ENCODE measurements at regions not wholly inside any gene's neighbourhood (a gene's known extent, or its start where the extent isn't known, plus 50 kb on each side); places are given as distances from the start of the nearest gene placed in this dataset.

DNA sequence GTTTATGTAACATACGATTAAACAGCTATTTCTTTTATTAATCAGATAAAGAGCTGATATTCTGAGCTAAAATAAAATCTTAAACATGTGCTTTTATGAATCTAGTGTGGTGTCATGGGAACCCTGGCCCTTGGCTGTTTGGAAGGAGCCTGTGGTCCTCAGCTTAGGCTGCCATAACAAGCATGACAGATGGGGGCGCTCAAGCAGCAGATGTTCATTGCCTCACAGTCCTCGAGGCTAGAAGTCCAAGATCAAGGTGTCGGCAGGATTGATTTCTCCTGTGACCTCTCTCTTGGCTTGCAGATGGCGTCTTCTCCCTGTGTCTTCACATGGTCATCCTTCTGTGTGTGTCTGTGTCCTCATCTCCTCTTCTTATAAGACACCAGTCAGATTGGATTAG is 448.2 kb downstream of the GADD45G start:
- DNase-seq, result peak; percentile 40
- peak; percentile 25 for TF ChIP-seq CTCF (IDR thresholded peaks at IDR 0.05; ENCODE audit: partially characterized antibody, unreplicated experiment)
- H3K27me3 Mint-ChIP-seq (ENCODE audit: unreplicated experiment), result no peaks in the 10 kb centered on the region
- no peak overlapping the region for H3K27ac Mint-ChIP-seq (ENCODE audit: unreplicated experiment)
- H3K9me3 Mint-ChIP-seq (ENCODE audit: unreplicated experiment), result no peaks in the 10 kb centered on the region
- H3K4me3 Mint-ChIP-seq (ENCODE audit: unreplicated experiment), result no peak overlapping the region
- peaks cover 19% of the 10 kb centered on the region for H3K36me3 Mint-ChIP-seq (ENCODE audit: unreplicated experiment)
- H3K4me1 Mint-ChIP-seq (ENCODE audit: low read depth, unreplicated experiment), result peaks cover 2% of the 10 kb centered on the region

- no peak for TF ChIP-seq CTCF (IDR thresholded peaks at IDR 0.05; ENCODE audit: partially characterized antibody, unreplicated experiment)
- no peak for DNase-seq
- H3K4me1 Mint-ChIP-seq (ENCODE audit: low read depth, unreplicated experiment), result peaks cover 10% of the 10 kb centered on the region
- no peak overlapping the region for H3K27ac Mint-ChIP-seq (ENCODE audit: unreplicated experiment)
- peaks cover 10% of the 10 kb centered on the region for H3K36me3 Mint-ChIP-seq (ENCODE audit: unreplicated experiment)
- H3K4me3 Mint-ChIP-seq (ENCODE audit: unreplicated experiment), result no peak overlapping the region
- H3K27me3 Mint-ChIP-seq (ENCODE audit: unreplicated experiment), result peaks cover under 1% of the 10 kb centered on the region
- H3K9me3 Mint-ChIP-seq (ENCODE audit: unreplicated experiment), result no peaks in the 10 kb centered on the region
Observed at GRCh38 chr9:90054810-90055209, 450.0 kb downstream of the GADD45G start.

DNA sequence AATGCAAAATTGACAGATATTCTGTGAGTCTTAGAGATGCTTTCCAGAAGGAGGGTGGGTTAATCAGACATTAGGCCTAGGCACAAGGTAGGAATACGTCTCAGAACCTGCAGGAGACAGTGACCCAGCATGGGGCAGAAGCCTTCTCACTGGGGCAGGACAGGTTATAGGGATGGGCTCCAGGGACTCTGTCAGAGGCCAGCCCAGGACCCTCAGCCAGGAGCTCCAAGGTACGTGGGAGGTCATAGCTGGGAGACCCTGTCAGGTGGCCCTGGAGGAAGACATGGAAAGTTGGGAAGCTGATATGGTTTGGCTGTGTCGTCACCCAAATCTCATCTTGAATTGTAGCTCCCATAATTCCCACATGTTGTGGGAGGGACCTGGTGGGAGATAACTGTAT is 450.4 kb downstream of the GADD45G start:
- H3K27me3 Mint-ChIP-seq (ENCODE audit: unreplicated experiment), result peaks cover 1% of the 10 kb centered on the region
- no peak overlapping the region for H3K27ac Mint-ChIP-seq (ENCODE audit: unreplicated experiment)
- no peaks in the 10 kb centered on the region for H3K9me3 Mint-ChIP-seq (ENCODE audit: unreplicated experiment)
- TF ChIP-seq CTCF (IDR thresholded peaks at IDR 0.05; ENCODE audit: partially characterized antibody, unreplicated experiment), result no peak
- peaks cover 10% of the 10 kb centered on the region for H3K36me3 Mint-ChIP-seq (ENCODE audit: unreplicated experiment)
- no peak for DNase-seq
- H3K4me3 Mint-ChIP-seq (ENCODE audit: unreplicated experiment), result no peak overlapping the region
- peaks cover 10% of the 10 kb centered on the region for H3K4me1 Mint-ChIP-seq (ENCODE audit: low read depth, unreplicated experiment)

DNA sequence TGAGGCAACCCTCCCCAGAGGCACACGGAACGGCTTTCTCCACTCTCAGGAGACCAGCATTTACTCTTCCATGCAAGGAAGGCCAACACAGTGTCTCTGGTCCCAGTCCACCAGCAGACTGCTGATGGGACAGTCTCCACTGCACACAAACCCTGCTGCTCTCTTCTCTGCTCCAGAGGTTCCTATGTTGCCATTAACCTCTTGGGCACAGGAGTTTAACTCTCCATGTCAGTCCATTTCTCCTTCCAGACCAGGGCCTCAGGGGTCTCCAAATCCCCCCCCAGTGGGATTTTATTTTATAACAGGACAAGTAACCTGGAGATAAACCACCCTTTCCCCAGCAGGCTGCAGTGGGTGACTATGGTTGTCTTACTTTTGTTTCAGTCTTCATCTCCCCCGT is 452.5 kb downstream of the GADD45G start:
- Mint-ChIP-seq H3K4me1 (ENCODE audit: low read depth, unreplicated experiment) (peaks cover 14% of the 10 kb centered on the region), H3K27ac (ENCODE audit: unreplicated experiment) (no peak overlapping the region), H3K36me3 (ENCODE audit: unreplicated experiment) (peaks cover 10% of the 10 kb centered on the region), H3K27me3 (ENCODE audit: unreplicated experiment) (peaks cover 3% of the 10 kb centered on the region), H3K4me3 (ENCODE audit: unreplicated experiment) (no peak overlapping the region), H3K9me3 (ENCODE audit: unreplicated experiment) (peaks cover under 1% of the 10 kb centered on the region)
- no peak for DNase-seq
- no peak for TF ChIP-seq CTCF (IDR thresholded peaks at IDR 0.05; ENCODE audit: partially characterized antibody, unreplicated experiment)

- Mint-ChIP-seq H3K36me3 (ENCODE audit: unreplicated experiment) (peaks cover 10% of the 10 kb centered on the region), H3K4me1 (ENCODE audit: low read depth, unreplicated experiment) (peaks cover 15% of the 10 kb centered on the region), H3K27ac (ENCODE audit: unreplicated experiment) (no peak overlapping the region), H3K4me3 (ENCODE audit: unreplicated experiment) (peak overlapping the region; percentile 17), H3K9me3 (ENCODE audit: unreplicated experiment) (peaks cover 2% of the 10 kb centered on the region), H3K27me3 (ENCODE audit: unreplicated experiment) (peaks cover 3% of the 10 kb centered on the region)
- DNase-seq, result no peak
- TF ChIP-seq CTCF (IDR thresholded peaks at IDR 0.05; ENCODE audit: partially characterized antibody, unreplicated experiment), result no peak
Observed at GRCh38 chr9:90058182-90058763, 453.5 kb downstream of the GADD45G start.

Measured in glutamatergic neuron (in vitro differentiated cells).